GM12878 (cell line): ENCODE measurements at regions not wholly inside any gene's neighbourhood (a gene's known extent, or its start where the extent isn't known, plus 50 kb on each side); places are given as distances from the start of the nearest gene placed in this dataset.

Experiments used
- ATAC-seq: fragments of 200-7000 bp; cut with Tn5 transposase; 3 replicates; pipeline ENCODE4 v1.9.1; 2020; ENCODE audit warnings: mild to moderate bottlenecking, moderate library complexity
- BruUV-seq: library from RNA; stranded (reverse); fragments of 400-500 nt; replicated peaks from 2 replicates; lab custom pipeline; 2021; lab: Mats Ljungman, UMichigan
- CTCF ChIA-PET: fragments of 300-600 bp; sonication (Branson Sonifier 250); formaldehyde crosslinking; extraction: SDS; loops from one replicate; lab custom pipeline; 2021; ENCODE audit warnings: inconsistent platforms; lab: Yijun Ruan, JAX
- POLR2A ChIA-PET: fragments of 350-600 bp; formaldehyde crosslinking; extraction: SDS; loops from one replicate; lab custom pipeline; 2021; ENCODE audit warnings: inconsistent platforms; lab: Charles Lee
- RAD21 ChIA-PET: fragments of 300-600 bp; sonication (Branson Sonifier 250); formaldehyde crosslinking; loops from one replicate; lab custom pipeline; 2023; ENCODE audit warnings: antibody characterized with exemption; ENCODE audit not compliant: unreplicated experiment; lab: Charles Lee
- SMC1A ChIA-PET: fragments of 300-600 bp; sonication (Branson Sonifier 250); formaldehyde crosslinking; loops from one replicate; lab custom pipeline; 2023; ENCODE audit not compliant: unreplicated experiment, uncharacterized antibody; lab: Charles Lee
- DNase-seq: peaks from one replicate; pipeline ENCODE4 v3.0.0-alpha.2; 2011; ENCODE audit warnings: low read depth, low spot score
- FAIRE-seq: peaks from 3 replicates; lab custom pipeline; 2011; peaks lifted over from hg19 to GRCh38; lab: Jason Lieb, UNC
- H2AFZ ChIP-seq: 2 replicates; pipeline ENCODE4 v1.6.0; 2011; ENCODE audit warnings: low read depth, low read length, control low read depth; ENCODE audit not compliant: control insufficient read depth
- H3K27ac ChIP-seq: 2 replicates; pipeline ENCODE4 v1.5.1; 2011; ENCODE audit warnings: control low read depth; ENCODE audit not compliant: control insufficient read depth, insufficient read depth
- H3K27me3 ChIP-seq, 2 experiments: replicated peaks in 1 of 2; 2 replicates each; pipeline versions ENCODE4 v1.6.0 to v1.6.1; 2011; ENCODE audit warnings: low read length in 1 of 2; ENCODE audit not compliant: control insufficient read depth in 2 of 2, insufficient read depth in 2 of 2
- H3K36me3 ChIP-seq, 2 experiments: 2 replicates each; pipeline ENCODE4 v1.5.1; 2011; ENCODE audit warnings: low read length in 1 of 2; ENCODE audit not compliant: control insufficient read depth in 2 of 2, insufficient read depth in 2 of 2
- H3K4me1 ChIP-seq: 2 replicates; pipeline ENCODE4 v1.6.1; 2011; ENCODE audit warnings: mild to moderate bottlenecking, low read length, moderate library complexity, mixed read lengths; ENCODE audit not compliant: control insufficient read depth, insufficient read depth
- H3K4me2 ChIP-seq: 2 replicates; pipeline ENCODE4 v1.6.0; 2011; ENCODE audit warnings: control low read depth; ENCODE audit not compliant: control insufficient read depth, insufficient read depth
- H3K4me3 ChIP-seq: fragments of 200-600 bp; sonication (generic); 2 replicates; pipeline ENCODE4 v1.5.1; 2016
- H3K79me2 ChIP-seq: 2 replicates; pipeline ENCODE4 v1.6.0; 2011; ENCODE audit warnings: low read length; ENCODE audit not compliant: control insufficient read depth, insufficient read depth
- H3K9ac ChIP-seq: 2 replicates; pipeline ENCODE4 v1.8.0; 2011; ENCODE audit warnings: low read length, control low read depth, mixed read lengths; ENCODE audit not compliant: control insufficient read depth, insufficient read depth
- H3K9me3 ChIP-seq: replicated peaks from 3 replicates; pipeline ENCODE4 v1.5.1; 2011; ENCODE audit warnings: mild to moderate bottlenecking, low read length; ENCODE audit not compliant: control insufficient read depth, insufficient read depth
- H4K20me1 ChIP-seq: 2 replicates; pipeline ENCODE4 v1.6.0; 2011; ENCODE audit not compliant: control insufficient read depth, insufficient read depth
- CTCF ChIP-seq, 3 experiments: IDR thresholded peaks in 2 of 3; conservative IDR thresholded peaks in 1 of 3; 2 replicates each; pipeline ENCODE4 v1.5.1; 2011; ENCODE audit warnings: low read depth in 3 of 3, low read length in 3 of 3, mild to moderate bottlenecking in 3 of 3, control low read depth in 2 of 3, moderate library complexity in 2 of 3, inconsistent platforms in 1 of 3, mixed read lengths in 1 of 3; ENCODE audit not compliant: control insufficient read depth in 2 of 3, insufficient read depth in 1 of 3; ENCODE audit errors: extremely low read depth in 1 of 3
- CUX1 ChIP-seq: IDR thresholded peaks from 2 replicates; pipeline ENCODE4 v1.6.1; 2012; ENCODE audit warnings: improper control_type of control experiment, low read depth, low read length; ENCODE audit not compliant: insufficient replicate concordance
- DPF2 ChIP-seq: fragments of 450-650 bp; IDR thresholded peaks from 2 replicates; pipeline ENCODE4 v1.6.1; 2017; ENCODE audit warnings: mild to moderate bottlenecking
- JUND ChIP-seq: IDR thresholded peaks from 2 replicates; pipeline ENCODE4 v1.6.1; 2012; ENCODE audit warnings: low read depth, mild to moderate bottlenecking, low read length, improper control_type of control experiment, moderate library complexity
- MEF2A ChIP-seq: IDR thresholded peaks from 2 replicates; pipeline ENCODE4 v1.6.1; 2011; ENCODE audit warnings: low read depth, mild to moderate bottlenecking, low read length, moderate library complexity; ENCODE audit not compliant: insufficient read depth
- MEF2B ChIP-seq: fragments of 450-650 bp; IDR thresholded peaks from 2 replicates; pipeline ENCODE4 v1.6.1; 2018; ENCODE audit warnings: mild to moderate bottlenecking, moderate library complexity; ENCODE audit not compliant: partially characterized antibody, poor library complexity, severe bottlenecking
- SMC3 ChIP-seq: IDR thresholded peaks from 2 replicates; pipeline ENCODE4 v1.6.1; 2011; ENCODE audit warnings: low read length, improper control_type of control experiment, borderline replicate concordance
- TCF12 ChIP-seq: IDR thresholded peaks from 2 replicates; pipeline ENCODE4 v1.6.1; 2011; ENCODE audit warnings: low read depth, mild to moderate bottlenecking, low read length
- WGBS: methylation state at CpG from one replicate; pipeline ENCODE4 v1.1.6; 2016; ENCODE audit warnings: low lambda C conversion rate; ENCODE audit not compliant: insufficient replicate concordance, insufficient coverage; ENCODE audit errors: missing lambda C conversion rate; 5-methylcytosine and 5-hydroxymethylcytosine counted together
- in situ Hi-C: fragments of 300-500 bp; cut with MboI; formaldehyde crosslinking; loops from 9 replicates; pipeline ENCODE4 v1.14.3; 2018; ENCODE audit warnings: mixed read lengths
- intact Hi-C: fragments of 100-400 bp; cut with micrococcal nuclease; formaldehyde crosslinking; loops from one replicate; pipeline ENCODE4 v1.14.2; 2022; ENCODE audit not compliant: unreplicated experiment

GRCh38 chr3:74842141-74842540 is 227.7 kb upstream of the CNTN3 start:
- no peaks in the 10 kb centered on the region for H3K79me2 ChIP-seq
- no peaks in the 10 kb centered on the region for H3K36me3 ChIP-seq
- no peak overlapping the region for H3K27ac ChIP-seq
- H4K20me1 ChIP-seq = no peaks in the 10 kb centered on the region
- no peak overlapping the region for H3K4me2 ChIP-seq
- no peak overlapping the region for H3K4me3 ChIP-seq
- ChIA-PET CTCF (interaction anchor here (0.8 to 1.0 kb wide), 2 partner anchors 10 to 28 kb away, joined by 3 read pairs; no protein-coding TSS in a partner anchor), POLR2A (no interaction called here), SMC1A (interaction anchor here (1.0 kb wide), 1 partner anchor 18 kb away, joined by 3 read pairs; no protein-coding TSS in a partner anchor), RAD21 (no interaction called here)
- FAIRE-seq = no peak
- H3K9ac ChIP-seq = no peak overlapping the region
- no peak for ATAC-seq
- no peaks in the 10 kb centered on the region for H3K9me3 ChIP-seq
- no TSS peak for BruUV-seq
- TF ChIP-seq CTCF (IDR thresholded peaks at IDR 0.05 in 2 of 3, conservative IDR thresholded peaks at IDR 0.05 in 1 of 3; ENCODE audit: control insufficient read depth in 2 of 3, extremely low read depth in 1 of 3, insufficient read depth in 1 of 3, low read depth in 3 of 3, low read length in 3 of 3) (no peak), MEF2B (peak; percentile 16)
- in situ Hi-C loops = no loop called here
- DNase-seq = no peak
- H3K27me3 ChIP-seq = no peaks in the 10 kb centered on the region
- 0% methylated on average over 1 of the region's 1 CpG for WGBS
- no peak overlapping the region for H2AFZ ChIP-seq
- H3K4me1 ChIP-seq = no peaks in the 10 kb centered on the region
- intact Hi-C loops = no loop called here

- Histone ChIP-seq H4K20me1 (no peaks in the 10 kb centered on the region), H3K36me3 (no peaks in the 10 kb centered on the region), H3K79me2 (no peaks in the 10 kb centered on the region), H3K4me2 (no peak overlapping the region), H3K27me3 (no peaks in the 10 kb centered on the region), H3K27ac (no peak overlapping the region), H3K9me3 (no peaks in the 10 kb centered on the region), H2AFZ (no peak overlapping the region), H3K9ac (no peak overlapping the region), H3K4me3 (no peak overlapping the region), H3K4me1 (no peaks in the 10 kb centered on the region)
- in situ Hi-C loops (no loop called here), intact Hi-C loops (no loop called here)
- CTCF ChIA-PET = no interaction called here
- 88% methylated on average over 2 of the region's 2 CpGs for WGBS
- BruUV-seq = no TSS peak
- POLR2A ChIA-PET = no interaction called here
- FAIRE-seq (no peak), ATAC-seq (no peak), DNase-seq (no peak)
- SMC1A ChIA-PET = interaction anchor here (0.6 to 1.2 kb wide), 2 partner anchors 10 to 391 kb away, joined by 3 read pairs; no protein-coding TSS in a partner anchor
- RAD21 ChIA-PET = no interaction called here
- no peak for TF ChIP-seq MEF2A
- no peak for TF ChIP-seq SMC3
- TF ChIP-seq CUX1 = no peak
- TF ChIP-seq JUND = no peak
- no peak for TF ChIP-seq TCF12
- no peak for TF ChIP-seq DPF2
Observed at GRCh38 chr3:74839566-74839965, 225.1 kb upstream of the CNTN3 start.
